Iris pigment epithelial cell (primary cell): ENCODE measurements at regions not wholly inside any gene's neighbourhood (a gene's known extent, or its start where the extent isn't known, plus 50 kb on each side); places are given as distances from the start of the nearest gene placed in this dataset.

ENCODE experiments used
- DNase-seq: peaks from one replicate; pipeline ENCODE4 v3.0.0-alpha.2; 2011; ENCODE audit warnings: low read depth

DNA sequence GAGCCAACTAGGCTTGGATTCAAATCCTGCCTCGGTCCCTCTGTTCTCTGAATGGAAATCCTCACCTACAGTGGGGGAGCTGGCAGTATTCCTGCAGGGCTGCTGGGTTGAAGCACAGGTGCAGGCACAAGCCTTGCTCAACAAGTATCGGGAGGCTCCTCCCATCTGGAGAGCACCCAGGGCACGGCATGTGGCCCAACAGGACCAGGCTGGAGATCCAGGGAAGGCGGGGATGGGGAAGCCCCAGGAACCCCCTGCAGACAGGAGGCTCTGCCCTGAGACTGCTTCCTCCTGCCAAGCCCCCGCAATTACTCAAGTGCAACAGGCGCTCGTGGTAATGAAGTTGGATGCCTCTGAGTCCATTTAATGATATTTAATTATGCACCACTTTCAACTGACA is 128.0 kb upstream of the VSTM2B start:
- DNase-seq: no peak

- DNase-seq: no peak
These were observed 126.0 kb upstream of the VSTM2B start for GRCh38 chr19:29399804-29400203.

DNA sequence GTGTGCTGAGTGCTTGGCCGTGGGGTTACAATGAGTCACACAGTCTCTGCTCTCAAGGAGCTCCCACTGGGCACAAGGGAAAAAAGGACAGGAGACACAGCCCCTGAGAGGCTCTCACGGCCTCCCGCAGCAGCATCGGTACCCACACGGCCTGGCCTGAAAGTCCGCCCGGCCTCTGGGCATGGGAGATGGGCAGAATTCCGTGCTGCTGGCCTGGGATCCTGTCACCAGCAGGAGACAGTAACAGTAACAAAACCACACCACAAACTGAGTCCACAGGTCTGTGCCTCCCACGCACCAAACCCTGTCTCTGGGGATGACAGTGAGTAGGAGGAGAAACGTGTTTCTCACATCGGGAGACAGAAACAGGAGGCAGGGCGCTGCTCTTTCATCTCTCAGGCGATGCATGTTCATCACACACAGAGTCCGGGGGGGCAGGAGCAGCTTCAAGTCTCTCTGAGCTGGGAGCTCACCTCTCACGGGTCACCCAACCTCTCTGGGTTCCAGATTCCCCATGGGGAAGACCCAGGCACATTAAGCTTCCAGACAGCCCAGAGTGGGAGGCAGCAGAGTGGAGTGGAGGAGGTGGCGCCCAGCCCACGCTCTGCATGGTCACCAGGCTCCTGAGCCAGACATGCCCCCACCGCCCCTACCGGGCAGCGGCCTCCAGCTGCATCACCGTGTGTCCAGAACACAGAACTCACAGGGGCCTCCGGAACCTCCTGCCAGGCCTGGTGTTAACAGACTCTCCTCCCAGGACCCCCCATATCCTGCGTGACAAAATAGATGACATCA is 124.7 kb upstream of the VSTM2B start:
- DNase-seq: no peak

DNA sequence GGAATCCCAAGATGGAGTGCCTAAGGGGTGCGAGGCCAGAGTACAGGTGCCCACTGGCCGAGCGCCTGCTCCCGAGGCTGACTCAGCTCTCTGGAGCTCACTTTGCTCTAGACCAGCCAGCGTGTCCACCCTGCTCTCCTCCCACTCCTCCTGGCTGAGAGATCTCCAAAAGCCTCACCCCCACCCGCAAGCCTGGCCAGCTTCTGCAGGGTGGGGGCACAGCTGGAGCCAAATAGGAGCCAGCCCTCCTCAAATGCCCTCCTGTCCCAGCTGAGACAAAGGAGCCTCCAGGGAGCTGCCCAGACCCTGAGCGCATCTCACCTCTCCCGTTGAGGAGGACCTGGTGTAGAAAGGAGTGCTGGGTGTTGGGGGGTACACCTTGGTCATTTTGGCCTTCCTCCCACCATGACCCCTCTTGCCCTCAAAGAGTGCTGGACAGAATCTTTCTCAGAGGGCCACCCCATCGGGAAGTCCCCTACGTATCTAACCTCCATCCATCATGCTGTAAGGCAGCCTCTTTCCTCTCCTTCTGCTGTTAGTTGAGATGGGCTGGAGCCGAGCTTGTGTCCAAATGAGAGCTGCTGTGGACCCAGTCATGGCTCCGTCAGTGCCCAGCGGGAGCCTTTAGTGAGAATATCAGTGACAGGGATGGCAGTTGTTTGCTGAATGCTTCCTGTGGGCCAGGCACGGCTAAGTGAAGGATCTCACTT is 123.9 kb upstream of the VSTM2B start:
- DNase-seq: no peak

GRCh38 chr19:29402563-29402962 is 123.2 kb upstream of the VSTM2B start:
- no peak for DNase-seq

DNA sequence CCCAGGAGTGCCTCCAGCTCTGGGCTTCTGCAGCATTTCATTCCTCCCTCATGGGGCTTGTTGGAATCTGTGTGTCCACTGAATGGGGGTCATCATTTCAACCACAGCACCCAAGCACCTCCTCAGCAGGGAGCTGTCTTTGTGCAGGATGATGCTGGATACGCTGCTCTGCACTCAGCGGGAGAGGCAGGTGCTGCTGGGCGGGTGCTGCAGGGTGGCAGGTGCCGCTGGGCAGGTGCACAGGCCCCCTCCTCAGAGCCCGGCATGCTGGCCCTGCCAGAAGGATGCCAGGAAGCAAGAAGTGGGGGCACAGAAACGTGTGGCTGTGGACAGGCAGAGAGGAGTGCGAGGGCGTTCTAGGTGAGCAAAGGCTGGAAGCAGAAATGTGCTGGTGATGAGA is 121.8 kb upstream of the VSTM2B start:
- no peak for DNase-seq

DNA sequence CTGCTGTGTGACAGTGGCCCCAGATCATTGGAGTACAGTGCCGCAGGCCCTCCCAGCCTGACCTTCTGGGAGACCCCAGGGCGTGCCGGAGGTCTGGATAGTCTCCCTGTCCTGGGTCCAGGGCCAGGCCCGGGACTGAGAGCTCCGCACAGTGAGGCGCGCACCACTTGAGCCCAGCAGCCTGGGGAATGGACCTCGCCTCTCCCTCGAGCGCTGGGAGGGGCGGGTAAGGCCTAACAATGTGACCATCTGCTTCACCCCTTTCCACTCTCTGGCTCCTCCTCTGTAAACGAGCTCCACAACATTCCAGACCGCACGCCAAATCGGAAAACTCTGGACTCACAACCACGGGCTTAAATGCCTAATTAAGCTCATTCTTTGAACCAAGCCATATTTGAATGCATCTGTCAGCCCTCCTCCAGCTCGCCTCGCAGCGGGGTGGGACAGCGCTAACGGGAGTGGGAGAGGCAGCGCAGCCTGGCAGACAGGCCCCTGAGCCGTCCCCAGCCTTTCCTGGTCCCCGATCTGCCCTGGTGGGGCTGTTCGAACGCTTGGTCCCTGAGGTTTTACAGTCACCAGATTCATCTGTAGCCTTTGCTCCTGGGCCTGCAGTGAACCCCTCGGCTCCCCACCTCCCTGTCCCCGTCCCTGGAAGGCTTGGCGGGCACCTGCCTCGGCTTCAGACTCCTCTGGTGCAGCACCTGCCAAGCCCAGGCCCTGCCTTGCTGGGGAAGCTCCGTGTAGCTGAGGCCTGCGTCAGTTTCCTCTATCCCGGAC is 120.7 kb upstream of the VSTM2B start:
- no peak for DNase-seq

GRCh38 chr19:29405728-29405995 is 120.1 kb upstream of the VSTM2B start:
- no peak for DNase-seq

- no peak for DNase-seq
These were observed 116.5 kb upstream of the VSTM2B start for GRCh38 chr19:29409076-29409862.

- no peak for DNase-seq
These were observed 115.2 kb upstream of the VSTM2B start for GRCh38 chr19:29410601-29411000.

DNA sequence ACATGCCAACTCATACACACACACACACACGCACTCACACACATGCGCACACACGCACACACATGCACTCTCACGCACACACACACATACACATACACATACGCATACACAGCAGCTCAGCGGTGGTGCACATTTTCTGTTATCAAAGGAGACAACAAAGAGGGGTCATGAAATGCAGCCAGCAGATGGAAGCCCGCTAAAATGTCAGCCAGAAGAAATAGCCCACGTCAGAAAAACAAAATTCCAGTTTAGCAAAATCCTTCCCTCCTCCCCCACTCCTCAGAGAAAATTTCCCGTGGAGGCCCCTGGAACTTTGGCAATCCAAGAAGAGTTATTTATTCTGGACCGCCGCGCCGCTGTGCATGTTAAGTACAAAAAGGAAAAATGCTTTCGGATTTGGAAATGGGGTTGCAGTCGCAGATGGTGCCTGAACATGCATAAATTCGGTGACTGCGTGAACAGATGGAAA is 114.6 kb upstream of the VSTM2B start:
- DNase-seq: no peak

DNA sequence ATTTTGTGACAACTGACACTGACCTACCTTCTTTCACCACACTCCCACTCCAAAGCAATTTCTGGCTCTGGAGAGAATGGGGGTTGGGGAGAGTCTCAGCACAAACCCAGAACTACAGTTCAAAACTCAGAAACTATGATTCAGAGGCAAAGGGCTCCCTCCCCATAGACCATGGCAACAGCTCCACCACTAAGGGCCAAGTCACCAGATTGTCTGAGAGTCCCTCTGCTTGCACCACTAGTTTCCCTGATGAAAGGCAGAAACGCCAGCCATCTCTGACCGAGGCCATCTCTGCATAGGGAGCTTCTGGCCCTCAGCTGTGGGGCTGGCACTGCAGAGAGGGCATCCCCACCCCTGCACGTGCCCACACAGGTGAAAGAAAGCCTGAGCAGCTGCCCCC is 112.4 kb upstream of the VSTM2B start:
- no peak for DNase-seq

GRCh38 chr19:29415507-29415906 is 110.3 kb upstream of the VSTM2B start:
- DNase-seq: no peak

DNA sequence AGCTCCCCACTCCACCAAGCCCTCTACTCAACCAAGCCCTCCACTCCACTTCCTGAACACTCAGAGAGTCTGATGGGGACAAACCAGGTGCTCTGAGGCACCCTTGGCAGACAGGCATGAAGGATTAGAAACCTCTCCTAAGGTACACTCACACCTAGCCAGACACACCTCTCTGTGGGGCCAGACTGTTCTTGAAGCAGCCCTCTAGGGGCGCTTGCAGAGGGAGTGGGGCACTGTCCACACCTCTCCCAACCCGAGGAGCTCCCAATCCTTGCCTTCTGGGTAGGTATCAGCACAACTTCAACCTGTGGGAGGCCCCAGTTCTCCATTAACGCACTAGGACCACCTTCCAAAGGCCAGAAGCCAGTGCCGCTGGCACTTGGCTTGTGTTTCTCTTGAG is 108.7 kb upstream of the VSTM2B start:
- DNase-seq: no peak

- no peak for DNase-seq
These were observed 107.6 kb upstream of the VSTM2B start for GRCh38 chr19:29418201-29418600.

GRCh38 chr19:29420065-29420464 is 105.7 kb upstream of the VSTM2B start:
- DNase-seq: no peak

DNA sequence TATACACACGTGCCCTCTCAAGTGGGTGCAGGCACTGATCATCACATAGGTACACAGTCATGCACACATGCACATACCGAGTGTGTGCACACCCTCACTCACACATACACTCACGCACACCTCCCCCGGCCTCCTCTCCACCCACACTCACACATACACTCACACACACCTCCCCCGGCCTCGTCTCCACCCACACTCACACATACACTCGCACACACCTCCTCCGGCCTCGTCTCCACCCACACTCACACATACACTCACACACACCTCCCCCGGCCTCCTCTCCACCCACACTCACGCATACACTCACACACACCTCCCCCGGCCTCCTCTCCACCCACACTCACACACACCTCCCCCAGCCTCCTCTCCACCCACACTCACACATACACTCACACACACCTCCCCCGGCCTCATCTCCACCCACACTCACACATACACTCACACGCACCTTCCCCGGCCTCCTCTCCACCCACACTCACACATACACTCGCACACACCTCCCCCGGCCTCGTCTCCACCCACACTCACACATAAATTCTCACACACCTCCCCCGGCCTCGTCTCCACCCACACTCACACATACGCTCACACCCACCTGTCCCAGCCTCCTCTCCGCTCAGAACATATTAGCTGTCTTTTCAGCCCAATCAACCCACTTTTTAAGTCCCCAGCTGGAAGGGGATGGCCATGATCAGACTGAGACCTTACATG is 105.2 kb upstream of the VSTM2B start:
- no peak for DNase-seq

- DNase-seq: no peak
These were observed 104.6 kb upstream of the VSTM2B start for GRCh38 chr19:29421196-29421545.

GRCh38 chr19:29422047-29422446 is 103.7 kb upstream of the VSTM2B start:
- no peak for DNase-seq

GRCh38 chr19:29422486-29423085 is 103.2 kb upstream of the VSTM2B start:
- DNase-seq: no peak

DNA sequence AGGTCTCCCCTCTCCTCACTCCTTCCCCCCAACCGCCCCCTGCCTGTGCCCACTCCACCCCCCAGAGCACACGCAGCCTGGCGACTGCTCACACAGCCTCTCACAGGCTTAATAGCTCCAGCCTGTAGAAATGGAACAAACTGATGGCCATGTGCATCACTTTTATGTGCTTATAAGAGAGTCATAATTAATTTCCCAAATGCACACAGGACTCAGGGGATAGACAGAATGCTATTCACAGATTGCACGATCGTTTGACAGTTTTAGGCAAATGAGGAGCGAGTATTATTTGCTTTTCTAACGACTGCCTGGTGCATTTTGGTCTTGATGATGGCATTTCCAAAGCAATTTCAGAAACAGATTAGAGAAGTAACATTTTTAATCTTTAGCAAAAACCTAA is 97.7 kb upstream of the VSTM2B start:
- no peak for DNase-seq
